ENCODE measurements at regions not wholly inside any gene's neighbourhood (a gene's known extent, or its start where the extent isn't known, plus 50 kb on each side); places are given as distances from the start of the nearest gene placed in this dataset.

- Histone ChIP-seq H4K8ac (ENCODE audit: low read depth, low read length) (no peak overlapping the region), H2AK5ac (ENCODE audit: low read length) (no peak overlapping the region), H4K91ac (ENCODE audit: low read depth, low read length) (no peak overlapping the region), H3K9ac (ENCODE audit: low read length) (no peak overlapping the region), H2AFZ (ENCODE audit: insufficient read depth, low read length, poor library complexity) (no peak overlapping the region), H4K12ac (ENCODE audit: low read depth, low read length) (no peak overlapping the region), H3K79me1 (ENCODE audit: low read length) (no peaks in the 10 kb centered on the region), H3K9me3 (ENCODE audit: insufficient read depth, low read depth, low read length) (peaks cover 67% of the 10 kb centered on the region), H3K23ac (ENCODE audit: low read length) (no peak overlapping the region), H3K4ac (ENCODE audit: low read depth, low read length) (no peak overlapping the region), H3K14ac (ENCODE audit: low read length) (no peak overlapping the region), H2BK12ac (ENCODE audit: low read length) (no peak overlapping the region), H3K18ac (ENCODE audit: low read length) (no peak overlapping the region), H3K4me2 (ENCODE audit: low read length) (no peak overlapping the region), H2BK120ac (ENCODE audit: insufficient read depth, low read length, poor library complexity) (no peak overlapping the region), H3K27ac (ENCODE audit: low read depth, low read length) (no peak overlapping the region), H3K4me1 (ENCODE audit: control insufficient read depth in 1 of 2, insufficient read depth in 2 of 2, low read length in 2 of 2) (no peaks in the 10 kb centered on the region), H3K27me3 (ENCODE audit: insufficient read depth, low read length) (no peaks in the 10 kb centered on the region), H3K36me3 (ENCODE audit: control insufficient read depth in 1 of 2, insufficient read depth in 2 of 2, low read length in 2 of 2) (no peaks in the 10 kb centered on the region), H2BK5ac (ENCODE audit: low read depth, low read length, poor library complexity) (no peak overlapping the region), H3K79me2 (ENCODE audit: control insufficient read depth, insufficient read depth, low read length, poor library complexity) (no peaks in the 10 kb centered on the region), H3K4me3 (ENCODE audit: low read depth, low read length) (peak overlapping the region; percentile 54)
- no CpG with 5 or more reads among the region's 22 CpGs for WGBS (ENCODE audit: extremely low coverage, insufficient coverage, insufficient read length)
- DNase-seq = no peak
Observed at GRCh38 chr17:83176623-83177583, 97.5 kb downstream of the METRNL start.

DNA sequence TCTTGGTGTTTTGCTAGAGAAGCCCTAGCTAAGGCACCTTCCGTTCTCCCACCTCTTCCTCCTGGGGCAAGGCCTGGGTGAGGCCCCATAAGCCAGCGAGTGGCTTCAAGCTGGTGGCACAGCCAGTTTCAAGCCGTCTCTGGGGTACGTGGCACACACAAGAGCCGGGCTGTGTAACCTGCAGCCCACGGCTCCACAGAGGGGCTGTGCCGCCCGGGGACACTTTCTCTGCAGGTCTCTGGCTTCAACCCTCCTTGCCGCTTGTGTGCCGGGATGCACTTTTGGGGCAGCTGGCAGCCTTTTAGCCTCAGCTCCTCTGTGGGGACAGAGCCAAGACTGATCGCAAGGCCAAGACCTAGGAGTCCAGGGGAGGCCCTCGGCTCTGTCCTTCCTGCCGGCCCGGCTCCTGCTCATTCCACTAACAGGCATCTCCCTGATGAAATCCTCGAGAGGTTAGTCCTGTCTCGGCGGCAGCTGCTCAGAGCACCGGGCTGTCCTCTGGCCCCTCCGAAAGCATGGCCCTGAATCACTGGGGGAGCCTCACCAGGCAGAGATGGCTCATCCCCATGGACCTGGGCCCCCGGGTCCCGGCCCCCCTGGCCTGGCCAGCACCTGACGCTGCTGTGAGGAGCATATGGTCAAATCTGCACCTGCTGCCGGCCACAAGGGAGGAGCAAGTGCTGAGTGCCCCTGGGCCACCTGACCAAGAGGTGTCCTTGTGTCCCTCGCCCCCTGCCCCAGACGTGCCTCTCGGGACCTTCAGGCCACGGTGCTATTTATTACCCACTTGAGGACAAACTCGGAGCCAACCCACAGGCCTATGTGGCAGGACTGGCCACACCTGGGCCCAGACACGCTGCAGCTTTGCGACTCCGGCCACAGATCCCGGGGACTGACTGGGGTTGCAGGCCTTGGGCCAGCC lies 98.5 kb downstream of the METRNL start:
- Histone ChIP-seq H3K4me2 (ENCODE audit: low read length) (no peak overlapping the region), H3K14ac (ENCODE audit: low read length) (no peak overlapping the region), H4K91ac (ENCODE audit: low read depth, low read length) (no peak overlapping the region), H4K12ac (ENCODE audit: low read depth, low read length) (no peak overlapping the region), H3K27me3 (ENCODE audit: insufficient read depth, low read length) (no peaks in the 10 kb centered on the region), H3K4me3 (ENCODE audit: low read depth, low read length) (peak overlapping the region; percentile 18), H3K79me1 (ENCODE audit: low read length) (no peaks in the 10 kb centered on the region), H3K9ac (ENCODE audit: low read length) (no peak overlapping the region), H4K8ac (ENCODE audit: low read depth, low read length) (no peak overlapping the region), H3K4ac (ENCODE audit: low read depth, low read length) (no peak overlapping the region), H3K23ac (ENCODE audit: low read length) (no peak overlapping the region), H2BK12ac (ENCODE audit: low read length) (no peak overlapping the region), H2AFZ (ENCODE audit: insufficient read depth, low read length, poor library complexity) (no peak overlapping the region), H3K79me2 (ENCODE audit: control insufficient read depth, insufficient read depth, low read length, poor library complexity) (no peaks in the 10 kb centered on the region), H2BK120ac (ENCODE audit: insufficient read depth, low read length, poor library complexity) (no peak overlapping the region), H2BK5ac (ENCODE audit: low read depth, low read length, poor library complexity) (no peak overlapping the region), H3K27ac (ENCODE audit: low read depth, low read length) (no peak overlapping the region), H3K36me3 (ENCODE audit: control insufficient read depth in 1 of 2, insufficient read depth in 2 of 2, low read length in 2 of 2) (no peaks in the 10 kb centered on the region), H2AK5ac (ENCODE audit: low read length) (no peak overlapping the region), H3K9me3 (ENCODE audit: insufficient read depth, low read depth, low read length) (peaks cover 73% of the 10 kb centered on the region), H3K4me1 (ENCODE audit: control insufficient read depth in 1 of 2, insufficient read depth in 2 of 2, low read length in 2 of 2) (no peaks in the 10 kb centered on the region), H3K18ac (ENCODE audit: low read length) (no peak overlapping the region)
- no CpG with 5 or more reads among the region's 32 CpGs for WGBS (ENCODE audit: extremely low coverage, insufficient coverage, insufficient read length)
- no peak for DNase-seq

DNA sequence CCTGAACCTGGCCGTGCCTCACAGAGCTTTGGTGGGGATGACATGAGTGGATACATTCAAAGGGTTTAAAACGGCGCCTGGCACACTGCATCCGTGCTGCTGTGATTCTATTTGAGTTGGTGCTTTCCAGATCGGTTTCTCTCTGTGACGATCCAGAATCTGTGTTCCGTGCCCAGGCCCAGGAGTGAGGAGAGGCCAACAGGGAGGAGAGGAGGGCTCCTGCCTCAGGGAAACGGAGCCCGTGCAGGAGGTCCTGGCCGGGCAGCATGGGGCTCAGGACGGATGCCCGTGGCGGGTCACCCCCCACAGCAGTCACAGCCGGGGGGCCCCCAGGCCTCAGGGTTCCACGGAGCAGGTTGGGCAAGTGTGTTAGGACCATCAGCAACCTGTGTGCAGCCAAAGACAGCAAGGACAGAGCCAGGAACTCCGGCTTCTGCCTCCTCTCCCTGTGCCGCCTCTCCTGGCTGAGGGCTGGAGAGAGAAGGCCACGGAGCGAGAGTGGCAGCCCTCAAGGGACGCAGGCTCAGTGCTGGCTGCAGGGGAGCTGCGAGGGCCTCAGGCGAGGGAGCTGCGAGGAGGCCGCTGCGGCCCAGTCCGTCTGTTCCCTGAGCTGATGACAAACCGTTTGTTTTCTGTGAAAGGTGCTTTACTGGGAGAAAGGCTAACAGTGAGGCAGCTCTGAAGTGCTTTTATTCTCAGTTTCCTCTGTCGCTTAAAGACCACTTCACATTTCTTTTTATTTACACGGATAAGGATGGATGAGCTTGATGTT lies 99.3 kb downstream of the METRNL start:
- H3K79me2 ChIP-seq (ENCODE audit: control insufficient read depth, insufficient read depth, low read length, poor library complexity) = no peaks in the 10 kb centered on the region
- H3K4me2 ChIP-seq (ENCODE audit: low read length) = no peak overlapping the region
- no CpG with 5 or more reads among the region's 29 CpGs for WGBS (ENCODE audit: extremely low coverage, insufficient coverage, insufficient read length)
- H2AK5ac ChIP-seq (ENCODE audit: low read length) = no peak overlapping the region
- H3K9me3 ChIP-seq (ENCODE audit: insufficient read depth, low read depth, low read length) = peaks cover 72% of the 10 kb centered on the region
- H3K27me3 ChIP-seq (ENCODE audit: insufficient read depth, low read length) = no peaks in the 10 kb centered on the region
- no peak overlapping the region for H3K4me3 ChIP-seq (ENCODE audit: low read depth, low read length)
- no peaks in the 10 kb centered on the region for H3K79me1 ChIP-seq (ENCODE audit: low read length)
- H3K9ac ChIP-seq (ENCODE audit: low read length) = no peak overlapping the region
- DNase-seq = no peak
- H3K36me3 ChIP-seq (ENCODE audit: control insufficient read depth in 1 of 2, insufficient read depth in 2 of 2, low read length in 2 of 2) = no peaks in the 10 kb centered on the region
- H3K27ac ChIP-seq (ENCODE audit: low read depth, low read length) = no peak overlapping the region
- no peak overlapping the region for H2BK12ac ChIP-seq (ENCODE audit: low read length)
- H4K91ac ChIP-seq (ENCODE audit: low read depth, low read length) = no peak overlapping the region
- no peak overlapping the region for H2BK5ac ChIP-seq (ENCODE audit: low read depth, low read length, poor library complexity)
- no peak overlapping the region for H3K18ac ChIP-seq (ENCODE audit: low read length)
- H4K12ac ChIP-seq (ENCODE audit: low read depth, low read length) = no peak overlapping the region
- no peak overlapping the region for H3K23ac ChIP-seq (ENCODE audit: low read length)
- no peak overlapping the region for H2BK120ac ChIP-seq (ENCODE audit: insufficient read depth, low read length, poor library complexity)
- no peak overlapping the region for H3K14ac ChIP-seq (ENCODE audit: low read length)
- H4K8ac ChIP-seq (ENCODE audit: low read depth, low read length) = no peak overlapping the region
- no peak overlapping the region for H3K4ac ChIP-seq (ENCODE audit: low read depth, low read length)
- H3K4me1 ChIP-seq (ENCODE audit: control insufficient read depth in 1 of 2, insufficient read depth in 2 of 2, low read length in 2 of 2) = no peaks in the 10 kb centered on the region
- H2AFZ ChIP-seq (ENCODE audit: insufficient read depth, low read length, poor library complexity) = no peak overlapping the region

DNA sequence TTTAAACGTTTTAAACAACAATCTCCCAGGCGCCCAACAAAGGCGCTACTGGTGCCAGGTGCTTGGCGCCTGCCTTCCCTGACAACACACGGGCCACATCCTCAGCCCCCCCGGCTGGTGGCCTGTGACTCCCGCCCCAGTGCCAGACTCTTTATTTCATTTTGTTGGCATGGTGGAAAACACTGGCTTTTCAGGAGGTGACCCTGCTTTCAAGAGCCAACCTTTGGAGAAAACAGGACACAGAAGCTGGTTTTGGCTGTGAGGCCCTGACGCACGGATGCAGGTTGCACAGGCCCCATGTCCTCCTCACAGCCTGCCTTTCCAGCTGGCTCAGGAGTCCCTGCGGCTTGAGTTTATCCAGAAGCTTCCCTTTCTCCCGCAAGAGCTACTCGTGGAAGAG lies 100.0 kb downstream of the METRNL start:
- no peak overlapping the region for H3K27ac ChIP-seq (ENCODE audit: low read depth, low read length)
- no peak overlapping the region for H2AFZ ChIP-seq (ENCODE audit: insufficient read depth, low read length, poor library complexity)
- no peaks in the 10 kb centered on the region for H3K36me3 ChIP-seq (ENCODE audit: control insufficient read depth in 1 of 2, insufficient read depth in 2 of 2, low read length in 2 of 2)
- H2BK5ac ChIP-seq (ENCODE audit: low read depth, low read length, poor library complexity) = no peak overlapping the region
- no peaks in the 10 kb centered on the region for H3K79me1 ChIP-seq (ENCODE audit: low read length)
- no CpG with 5 or more reads among the region's 12 CpGs for WGBS (ENCODE audit: extremely low coverage, insufficient coverage, insufficient read length)
- no peak overlapping the region for H2BK12ac ChIP-seq (ENCODE audit: low read length)
- no peaks in the 10 kb centered on the region for H3K79me2 ChIP-seq (ENCODE audit: control insufficient read depth, insufficient read depth, low read length, poor library complexity)
- H2BK120ac ChIP-seq (ENCODE audit: insufficient read depth, low read length, poor library complexity) = no peak overlapping the region
- no peak overlapping the region for H3K23ac ChIP-seq (ENCODE audit: low read length)
- no peaks in the 10 kb centered on the region for H3K4me1 ChIP-seq (ENCODE audit: control insufficient read depth in 1 of 2, insufficient read depth in 2 of 2, low read length in 2 of 2)
- H3K4ac ChIP-seq (ENCODE audit: low read depth, low read length) = no peak overlapping the region
- no peak overlapping the region for H3K9ac ChIP-seq (ENCODE audit: low read length)
- H3K14ac ChIP-seq (ENCODE audit: low read length) = no peak overlapping the region
- no peak overlapping the region for H3K4me2 ChIP-seq (ENCODE audit: low read length)
- H3K27me3 ChIP-seq (ENCODE audit: insufficient read depth, low read length) = no peaks in the 10 kb centered on the region
- no peak overlapping the region for H3K4me3 ChIP-seq (ENCODE audit: low read depth, low read length)
- H4K91ac ChIP-seq (ENCODE audit: low read depth, low read length) = no peak overlapping the region
- no peak overlapping the region for H2AK5ac ChIP-seq (ENCODE audit: low read length)
- DNase-seq = no peak
- H4K8ac ChIP-seq (ENCODE audit: low read depth, low read length) = no peak overlapping the region
- peaks cover 71% of the 10 kb centered on the region for H3K9me3 ChIP-seq (ENCODE audit: insufficient read depth, low read depth, low read length)
- H4K12ac ChIP-seq (ENCODE audit: low read depth, low read length) = no peak overlapping the region
- H3K18ac ChIP-seq (ENCODE audit: low read length) = no peak overlapping the region
